ENCODE measurements at regions not wholly inside any gene's neighbourhood (a gene's known extent, or its start where the extent isn't known, plus 50 kb on each side); places are given as distances from the start of the nearest gene placed in this dataset.
"Not testable (repeated sequence)": the region's sequence is repeated elsewhere in the genome, so short reads cannot be mapped to it uniquely, and the experiment has no call there.

- H3K27me3 ChIP-seq (ENCODE audit: control insufficient read depth, insufficient read depth, low read length); H3K27ac ChIP-seq (ENCODE audit: low read length); H3K36me3 ChIP-seq (ENCODE audit: control insufficient read depth, insufficient read depth, low read length); DNase-seq; H3K4me3 ChIP-seq (ENCODE audit: low read length); H3K9me3 ChIP-seq (replicated peaks; ENCODE audit: control insufficient read depth, low read depth, low read length); H3K4me1 ChIP-seq (ENCODE audit: control insufficient read depth, insufficient read depth, low read length): not testable (repeated sequence)
- WGBS (ENCODE audit: insufficient coverage), result no CpG with 5 or more reads among the region's 3 CpGs
Measured at GRCh38 chr9:62145648-62146047, 955.8 kb downstream of the SPATA31A7 start.
